NCI-H1105 treated with DMSO at 0.1 percent for 48 hours (cell line): ENCODE measurements at regions not wholly inside any gene's neighbourhood (a gene's known extent, or its start where the extent isn't known, plus 50 kb on each side); places are given as distances from the start of the nearest gene placed in this dataset.
"Not testable (repeated sequence)": the region's sequence is repeated elsewhere in the genome, so short reads cannot be mapped to it uniquely, and the experiment has no call there.

Experiments
- DNase-seq: peaks from one replicate; lab custom pipeline; 2025; lab: John Stamatoyannopoulos, UW

DNA sequence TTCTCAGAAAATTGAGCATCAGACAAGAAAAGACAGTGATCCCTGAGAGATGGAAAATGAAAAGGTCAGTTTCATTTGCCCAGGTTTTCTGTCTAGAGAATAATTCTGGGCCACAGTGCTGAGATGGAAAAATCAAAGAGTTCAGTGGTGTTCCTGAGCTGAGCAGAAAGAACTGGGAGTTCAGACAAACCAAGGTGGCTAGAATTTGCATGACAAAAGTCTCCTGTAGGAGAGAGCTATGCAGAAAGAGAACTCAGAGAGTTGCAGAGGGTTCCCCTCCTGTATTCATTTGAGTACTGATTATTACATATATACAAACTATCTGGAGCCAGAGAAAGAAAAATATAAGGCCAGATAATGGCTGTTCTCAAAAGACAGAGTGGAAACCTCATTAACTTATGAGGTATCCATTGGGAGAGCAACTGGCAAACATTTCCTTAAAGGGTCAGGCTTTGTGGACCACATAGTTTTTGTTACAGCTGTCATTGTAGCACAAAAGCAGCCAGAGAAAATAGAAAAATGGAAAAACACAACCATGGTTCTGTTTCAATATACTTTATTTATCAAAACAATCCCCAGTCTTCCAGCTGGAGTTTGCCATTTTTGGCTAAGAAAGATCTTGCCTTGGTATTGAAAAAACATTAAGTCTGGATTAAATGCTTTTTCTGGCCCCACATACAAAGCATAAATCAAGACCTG lies 1004.1 kb downstream of the TBL1XR1 start:
- no peak for DNase-seq

DNA sequence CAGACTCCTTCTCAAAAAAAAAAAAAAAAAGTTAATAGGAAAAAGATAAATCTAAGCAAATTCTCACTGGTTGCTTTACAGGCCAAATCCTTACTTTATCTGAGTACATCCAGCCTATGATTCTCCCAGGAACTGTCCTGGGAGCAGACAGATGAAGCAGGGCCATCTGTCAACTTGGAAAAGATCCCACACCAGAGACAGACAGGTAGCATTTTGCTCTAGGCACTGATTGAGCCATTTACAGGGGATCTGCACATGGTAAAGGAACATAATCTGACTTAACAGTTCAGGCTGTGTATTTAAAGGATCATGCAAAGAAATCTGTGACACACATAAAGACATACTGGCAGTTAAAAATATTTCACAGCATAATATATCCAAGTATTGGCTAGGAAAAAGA lies 1006.5 kb downstream of the TBL1XR1 start:
- no peak for DNase-seq

DNA sequence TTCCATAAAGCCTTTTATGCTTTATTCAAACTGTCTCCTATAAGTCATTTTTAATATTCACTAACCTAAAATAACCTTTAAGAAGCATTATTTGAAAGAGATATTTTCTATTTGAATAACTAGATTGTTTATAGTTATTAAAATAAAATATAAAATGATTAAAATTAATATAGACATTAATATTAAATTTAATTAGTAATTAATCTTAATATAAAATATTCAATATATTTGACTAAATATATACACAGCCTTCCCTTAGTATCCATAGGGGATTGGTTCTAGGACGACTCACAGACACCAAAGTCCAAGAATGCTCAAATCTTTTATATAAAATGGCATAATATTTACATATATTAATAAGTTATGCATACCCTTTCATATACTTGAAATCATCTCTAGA lies 1014.1 kb downstream of the TBL1XR1 start:
- no peak for DNase-seq

DNA sequence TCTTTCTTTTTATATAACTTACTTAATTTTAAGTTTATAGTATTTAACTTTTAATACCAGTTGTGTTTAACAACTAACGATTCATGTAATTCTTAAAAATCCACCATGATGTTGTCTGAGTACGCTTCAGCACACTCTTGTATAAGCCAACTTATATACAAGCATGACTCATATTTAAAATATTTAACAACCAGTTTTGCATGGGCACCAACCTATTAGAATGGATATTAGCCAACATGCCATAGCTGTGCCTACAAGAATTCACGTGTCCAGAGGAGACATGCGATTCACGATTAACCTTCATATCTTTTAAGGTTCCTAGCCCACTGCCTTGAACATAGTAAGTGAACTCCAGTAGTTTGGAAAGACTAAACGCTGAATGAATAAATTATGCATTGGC lies 1023.2 kb downstream of the TBL1XR1 start:
- DNase-seq: no peak

DNA sequence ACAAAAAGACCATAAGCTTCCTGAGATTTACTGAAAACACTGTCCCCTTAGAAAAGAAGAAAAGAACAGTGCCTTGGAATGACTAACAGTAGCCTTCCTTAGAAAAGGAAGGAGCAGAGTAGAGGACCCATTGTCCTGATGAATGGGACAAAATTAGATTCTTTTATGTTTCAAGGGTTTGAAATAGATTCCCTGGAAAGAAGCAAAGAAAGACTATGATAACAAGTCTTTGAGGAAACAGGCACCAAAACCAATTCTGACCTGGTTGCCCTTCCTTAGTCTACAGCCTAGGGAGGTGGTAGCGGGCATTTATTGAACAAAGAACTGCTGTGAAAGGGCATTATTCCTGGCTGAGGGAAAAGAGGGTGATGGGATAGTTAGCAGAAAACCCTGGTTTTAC lies 1024.8 kb downstream of the TBL1XR1 start:
- DNase-seq: no peak

DNA sequence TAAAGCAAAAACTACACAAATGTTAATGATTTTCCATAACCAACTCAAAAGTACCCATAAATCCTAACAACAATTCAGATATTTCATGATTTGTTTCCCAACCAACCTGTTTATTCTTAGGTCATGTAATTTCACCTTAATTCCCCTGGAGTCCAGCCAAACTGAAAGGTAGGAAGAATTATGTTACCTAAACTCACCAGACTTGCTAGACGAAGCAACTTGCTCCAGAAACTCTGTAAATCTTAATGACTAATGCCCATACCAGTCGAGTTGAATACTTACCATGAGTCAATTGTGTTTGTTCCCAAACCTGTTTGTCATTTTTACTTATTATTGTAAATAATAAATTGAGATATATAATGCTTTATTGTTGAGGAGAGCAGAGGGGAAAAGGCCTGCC lies 1030.0 kb downstream of the TBL1XR1 start:
- DNase-seq: peak; percentile 71

DNA sequence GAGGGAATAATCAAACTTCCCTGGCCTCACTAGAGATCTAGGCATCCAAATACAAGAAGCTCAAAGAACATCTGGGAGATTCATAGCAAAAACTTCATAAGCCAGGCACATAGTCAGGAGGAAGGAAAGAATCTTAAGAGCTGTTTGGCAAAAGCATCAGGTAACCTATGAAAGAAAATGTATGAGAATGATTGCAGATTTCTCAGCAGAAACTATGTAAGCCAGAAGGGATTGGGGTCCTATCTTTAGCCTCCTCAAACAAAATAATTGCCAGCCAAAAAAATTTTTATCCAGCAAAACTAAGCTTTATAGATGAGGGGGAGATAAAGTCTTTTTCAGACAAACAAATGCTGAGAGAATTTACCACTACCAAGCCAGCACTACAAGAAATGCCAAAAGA lies 1036.3 kb downstream of the TBL1XR1 start:
- no peak for DNase-seq

DNA sequence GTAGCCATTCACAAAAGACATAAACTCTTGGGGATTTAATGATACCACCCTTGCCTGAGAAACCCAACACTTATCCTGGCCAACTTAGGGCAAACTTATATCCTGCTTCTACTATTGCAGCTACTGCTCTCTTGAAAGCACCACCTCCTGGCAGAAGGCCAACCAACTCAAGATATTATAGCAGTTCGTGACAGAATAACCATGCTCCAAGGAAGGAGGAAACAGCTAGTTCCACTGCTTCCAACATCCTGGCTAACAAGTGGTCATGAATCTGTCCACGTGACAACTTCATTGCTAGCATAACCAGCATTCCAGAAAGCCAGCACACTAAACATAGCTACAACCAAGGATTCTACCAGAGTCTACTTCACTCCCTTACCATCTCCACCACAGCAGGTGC lies 1037.5 kb downstream of the TBL1XR1 start:
- DNase-seq: no peak

DNA sequence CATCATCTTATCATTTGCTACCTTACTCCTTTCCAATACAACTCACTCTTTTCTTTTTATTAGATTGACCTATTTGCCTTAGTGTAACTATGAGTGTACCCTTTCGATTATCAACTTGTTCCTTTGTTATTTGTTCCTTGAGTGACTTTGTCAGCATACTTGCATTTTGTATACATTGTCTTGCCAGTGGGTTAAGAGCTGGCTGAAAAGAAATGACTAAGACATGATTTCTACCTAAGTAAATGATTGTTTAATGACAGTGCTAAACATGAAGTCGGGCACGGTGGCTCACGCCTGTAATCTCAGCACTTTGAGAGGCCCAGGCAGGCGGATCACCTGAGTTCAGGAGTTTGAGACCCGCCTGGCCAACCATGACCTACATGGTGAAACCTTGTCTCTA lies 1042.3 kb downstream of the TBL1XR1 start:
- no peak for DNase-seq

DNA sequence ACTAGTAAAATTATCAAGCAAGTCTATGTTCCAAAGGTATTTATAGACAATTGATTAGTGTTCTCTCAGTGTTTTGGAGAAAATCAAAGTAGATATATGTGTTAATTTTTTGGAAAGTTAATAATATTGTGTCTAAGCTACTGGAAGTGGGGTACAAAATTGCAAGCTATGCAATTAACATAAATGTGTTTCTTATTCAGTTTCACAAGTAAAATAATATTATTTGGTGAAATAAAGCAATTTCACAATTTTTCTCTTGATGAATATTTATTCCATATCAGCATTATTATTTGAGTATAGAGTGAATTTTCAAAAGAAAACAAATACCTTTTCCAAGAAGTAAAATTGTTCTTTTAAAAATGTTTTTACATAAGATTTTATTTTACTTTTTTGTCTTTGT lies 1047.7 kb downstream of the TBL1XR1 start:
- DNase-seq: no peak

DNA sequence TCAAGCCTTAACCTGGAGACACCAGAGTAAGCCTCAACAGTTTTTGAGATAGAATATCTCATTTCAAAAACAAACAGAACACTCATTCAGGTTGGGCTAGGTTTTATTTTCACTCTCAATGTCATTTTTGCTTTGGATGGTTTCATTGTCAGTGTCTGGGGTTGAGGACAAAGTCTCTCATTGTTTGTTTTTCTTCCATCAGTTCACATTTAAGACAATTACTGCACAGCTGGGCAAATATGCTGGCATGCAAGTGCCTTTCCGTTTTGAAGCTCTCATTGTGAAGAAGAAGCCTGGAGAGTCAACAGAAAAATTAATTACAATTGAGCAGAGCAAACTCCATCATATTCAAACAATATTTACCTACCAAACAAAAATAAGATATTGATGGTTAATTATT lies 1050.0 kb downstream of the TBL1XR1 start:
- peak; percentile 100 for DNase-seq

DNA sequence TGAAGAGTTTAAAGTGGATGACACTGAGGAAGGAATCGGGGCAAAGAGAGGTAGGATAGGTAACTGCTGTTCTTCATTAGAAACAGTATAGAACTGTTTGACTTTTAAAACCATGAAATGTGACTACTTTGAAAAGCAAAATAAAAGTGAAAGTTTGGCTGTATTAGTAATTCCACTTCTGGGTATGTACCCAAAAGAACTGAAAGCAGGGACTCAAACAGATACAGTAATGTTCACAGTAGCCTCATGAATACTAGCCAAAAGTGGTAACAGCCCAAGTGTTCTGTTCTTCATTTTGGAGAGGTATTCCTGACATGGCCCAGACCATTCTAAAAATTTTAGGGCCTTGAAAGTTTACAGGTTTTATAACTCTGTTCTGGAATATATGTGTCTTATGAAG lies 1055.4 kb downstream of the TBL1XR1 start:
- no peak for DNase-seq

DNA sequence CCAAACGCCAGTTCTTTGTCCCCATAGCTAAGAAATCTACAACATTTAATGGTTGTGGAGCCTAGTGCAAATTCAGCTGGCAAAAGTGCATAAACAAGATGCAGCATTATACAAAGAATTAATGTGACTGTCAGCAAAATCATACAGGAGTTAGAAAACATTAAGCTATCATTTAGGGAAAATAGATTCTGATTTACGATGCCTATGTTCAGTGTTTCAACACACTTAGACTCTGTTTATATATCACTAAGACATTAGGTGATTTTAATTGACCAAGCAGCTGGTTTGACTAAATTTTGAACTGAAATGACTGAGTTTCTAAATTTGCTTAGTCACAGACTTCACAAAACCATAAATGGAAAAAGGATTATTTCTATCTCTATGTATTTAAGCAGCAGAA lies 1076.8 kb downstream of the TBL1XR1 start:
- DNase-seq: peak; percentile 59

DNA sequence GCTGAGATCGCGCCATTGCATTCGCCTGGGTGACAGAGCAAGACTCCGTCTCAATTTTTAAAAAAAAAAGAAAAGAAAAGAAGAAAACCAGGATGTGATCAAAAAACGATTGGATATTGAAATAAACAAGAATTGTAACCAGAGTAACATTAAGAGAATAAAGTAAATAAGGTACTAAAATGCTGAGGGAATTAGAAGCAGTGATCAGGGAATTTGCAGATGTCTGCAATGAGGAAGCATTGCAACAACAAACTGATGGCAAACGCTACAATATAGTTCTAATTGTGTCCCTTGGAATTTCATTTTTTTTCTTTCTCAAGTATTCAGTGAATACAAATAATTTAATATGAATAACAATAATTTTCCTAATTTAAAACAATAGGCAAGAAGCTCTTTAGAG lies 1077.5 kb downstream of the TBL1XR1 start:
- DNase-seq: no peak

DNA sequence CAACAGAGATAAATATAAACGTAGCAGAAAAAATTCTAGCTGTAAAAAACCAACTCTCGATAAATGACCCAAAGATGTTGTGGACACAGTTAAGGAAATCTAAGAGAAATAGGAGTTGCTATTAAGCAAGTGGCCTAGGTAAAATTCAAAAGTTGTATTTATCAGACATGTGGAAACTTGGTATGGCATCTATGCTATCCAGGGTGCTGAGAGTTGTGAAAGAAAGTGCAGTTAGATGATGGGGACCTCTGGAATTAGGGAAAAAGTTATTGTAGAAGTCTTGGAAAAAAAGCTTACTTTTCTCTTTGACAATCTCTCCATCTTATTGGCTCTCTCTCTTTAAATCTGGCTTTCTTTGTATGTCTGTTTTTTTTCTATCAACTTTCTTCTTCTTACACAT lies 1090.9 kb downstream of the TBL1XR1 start:
- DNase-seq: no peak

DNA sequence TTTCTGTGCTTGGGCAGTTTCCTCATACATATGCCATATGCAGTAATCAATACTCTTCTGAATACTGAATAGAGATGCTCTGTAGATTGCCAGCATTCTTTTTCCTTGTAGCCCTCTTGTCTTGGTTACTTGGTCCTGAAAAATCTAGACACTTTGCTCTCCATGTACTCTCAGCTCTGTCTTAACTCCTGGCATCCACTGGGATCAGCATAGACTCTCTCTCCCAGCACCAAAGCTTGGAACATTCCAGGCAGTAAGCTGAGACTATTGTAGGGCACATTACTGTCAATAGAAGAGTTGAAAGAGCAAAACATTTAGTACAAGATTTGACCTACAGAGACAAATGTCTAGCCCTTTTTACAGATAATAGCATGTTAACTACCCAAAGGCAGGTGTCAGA lies 1100.3 kb downstream of the TBL1XR1 start:
- no peak for DNase-seq

DNA sequence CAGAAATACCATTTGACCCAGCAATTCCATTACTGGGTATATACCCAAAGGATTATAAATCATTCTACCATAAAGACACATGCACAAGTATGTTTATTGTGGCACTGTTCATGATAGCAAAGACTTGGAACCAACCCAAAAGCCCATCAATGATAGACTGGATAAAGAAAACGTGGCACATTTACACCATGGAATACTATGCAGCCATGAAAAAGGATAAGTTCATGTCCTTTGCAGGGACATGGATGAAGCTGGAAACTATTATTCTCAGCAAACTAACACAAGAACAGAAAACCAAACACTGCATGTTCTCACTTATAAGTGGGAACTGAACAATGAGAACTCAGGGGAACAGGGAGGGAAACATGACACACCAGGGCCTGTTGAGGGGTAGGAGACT lies 1103.4 kb downstream of the TBL1XR1 start:
- not testable (repeated sequence) for DNase-seq

DNA sequence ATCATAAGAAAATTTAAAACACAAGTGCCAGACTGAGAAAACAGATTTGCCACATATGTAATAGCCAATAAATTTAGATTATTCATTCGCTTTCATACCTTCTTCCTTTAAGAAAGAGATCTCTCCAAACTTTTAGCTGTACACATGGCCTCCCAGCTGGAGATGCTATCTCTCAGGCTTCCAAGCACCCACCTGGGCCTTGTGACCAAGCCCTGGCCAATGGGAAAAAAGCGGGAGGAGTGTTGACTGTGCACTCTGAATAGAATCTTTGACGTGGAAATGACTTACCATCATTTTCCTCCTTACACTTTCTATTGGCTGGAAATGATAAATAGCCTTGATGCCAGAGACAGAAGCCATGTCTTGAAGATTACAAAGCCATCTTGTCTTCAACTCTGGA lies 1106.6 kb downstream of the TBL1XR1 start:
- no peak for DNase-seq

DNA sequence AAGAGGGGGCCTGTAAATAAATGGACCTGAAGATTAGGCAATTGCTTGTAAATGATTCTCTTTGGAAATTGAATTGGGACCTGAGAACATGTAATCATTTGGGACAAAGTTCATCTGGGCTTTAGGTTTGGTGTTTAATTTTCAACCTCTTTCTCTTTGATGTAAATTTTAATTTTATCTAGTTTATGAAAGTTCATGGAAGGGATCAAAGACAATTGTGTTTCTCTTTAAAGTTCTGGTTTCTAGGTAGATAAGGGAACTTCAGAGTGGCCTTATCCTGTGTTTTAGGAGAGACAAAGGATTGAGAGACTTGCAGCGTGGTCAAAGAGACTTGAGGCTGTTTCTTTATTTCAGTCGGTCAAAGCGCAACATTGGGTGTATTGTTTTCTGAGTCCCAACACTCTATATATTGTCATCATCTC lies 1108.3 kb downstream of the TBL1XR1 start:
- DNase-seq: no peak

DNA sequence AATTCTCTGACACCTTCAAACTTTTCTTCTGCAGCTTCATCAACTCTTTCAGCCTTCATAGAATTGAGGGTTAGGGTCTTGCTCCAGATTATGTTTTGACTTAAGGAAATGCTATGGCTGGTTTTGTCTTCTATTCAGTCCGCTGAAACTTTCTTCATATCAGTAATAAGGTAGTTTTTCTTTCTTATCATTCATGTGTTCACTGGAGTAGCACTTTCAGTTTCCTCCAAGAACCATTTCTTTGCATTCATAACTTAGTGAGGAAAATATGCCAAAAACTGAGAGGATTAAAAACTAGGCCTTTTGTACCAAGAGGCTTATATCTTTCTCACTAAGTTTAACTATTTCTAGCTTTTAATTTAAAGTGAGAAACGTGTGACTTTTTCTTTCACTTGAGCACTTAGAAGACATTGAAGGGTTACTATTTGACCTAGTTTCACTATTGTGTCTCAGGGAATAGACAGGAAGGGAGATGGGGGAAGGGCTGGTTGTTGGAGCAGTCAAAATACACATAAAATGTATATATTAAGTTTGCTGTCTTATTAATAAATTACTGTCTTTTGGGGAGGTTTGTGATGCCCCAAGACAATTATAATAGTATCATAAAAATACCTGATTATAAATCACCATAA lies 1110.1 kb downstream of the TBL1XR1 start:
- no peak for DNase-seq

DNA sequence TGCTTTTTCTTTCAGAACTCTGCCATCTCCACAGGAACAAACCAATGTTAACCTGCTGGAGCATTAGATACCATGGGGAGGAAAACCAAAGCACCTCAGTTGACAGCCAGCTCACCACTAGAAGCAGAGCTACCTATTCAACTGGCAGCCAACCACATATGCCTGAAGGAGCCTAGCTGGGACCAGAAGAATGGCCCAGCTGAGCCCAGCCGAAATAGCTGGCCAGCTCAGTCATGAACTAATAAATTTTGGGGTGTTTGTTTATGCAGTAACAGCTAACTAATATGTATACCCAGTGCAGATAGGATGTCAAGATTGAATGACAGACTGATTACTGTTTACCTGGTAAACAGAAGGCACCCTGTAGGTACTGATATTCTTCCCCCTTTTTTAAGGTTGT lies 1117.5 kb downstream of the TBL1XR1 start:
- DNase-seq: no peak

DNA sequence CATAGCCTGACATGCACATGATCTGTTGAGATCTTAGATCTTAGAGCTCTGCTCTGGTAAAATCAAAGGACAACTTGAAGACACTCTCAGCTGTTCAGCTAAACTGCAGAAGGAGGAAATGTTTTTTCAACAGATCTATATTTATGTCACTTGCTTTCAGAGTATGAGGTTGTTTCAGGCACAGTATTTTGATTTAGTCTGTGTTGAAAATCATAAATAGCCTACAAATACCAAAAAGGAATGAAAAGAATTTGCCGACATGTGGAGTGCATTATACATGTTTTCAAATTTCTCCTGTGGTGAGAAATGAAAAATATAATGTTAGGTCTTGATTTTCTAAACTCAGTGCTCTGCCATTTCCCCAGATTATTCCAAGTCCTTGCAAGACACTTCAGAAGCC lies 1118.4 kb downstream of the TBL1XR1 start:
- no peak for DNase-seq

DNA sequence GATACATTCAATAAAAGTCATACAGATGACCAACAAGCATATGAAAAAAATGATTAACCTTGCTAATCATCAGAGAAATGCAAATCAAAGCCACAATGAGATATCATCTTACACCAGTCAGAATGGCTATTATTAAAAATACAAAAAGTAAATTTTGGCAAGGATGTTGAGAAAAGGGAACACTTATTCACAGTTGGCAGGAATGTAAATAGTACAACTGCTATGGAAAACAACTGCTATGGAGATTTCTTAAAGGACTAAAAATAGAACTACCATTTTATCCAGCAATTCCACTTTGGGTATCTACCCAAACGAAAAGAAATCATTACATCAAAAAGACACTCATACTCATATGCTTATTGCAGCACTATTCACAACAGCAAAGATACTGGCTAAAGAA lies 1121.8 kb downstream of the TBL1XR1 start:
- peak; percentile 35 for DNase-seq

DNA sequence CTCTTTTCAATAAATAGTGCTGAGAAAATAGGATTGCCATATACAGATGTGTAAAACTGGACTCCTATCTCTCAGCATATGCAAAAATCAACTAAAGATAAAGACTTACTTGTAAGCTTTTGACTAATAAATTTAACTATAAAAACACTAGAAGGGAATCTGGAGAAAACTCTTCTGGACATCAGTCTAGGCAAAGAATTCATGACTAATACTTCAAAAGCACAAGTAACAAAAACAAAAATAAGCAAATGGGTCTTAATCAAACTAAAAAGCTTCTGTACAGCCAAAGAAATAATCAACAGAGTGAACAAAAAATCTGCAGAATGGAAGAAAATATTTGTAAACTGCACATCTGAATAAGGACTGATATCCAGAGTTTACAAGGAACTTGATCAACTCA lies 1122.2 kb downstream of the TBL1XR1 start:
- no peak for DNase-seq
